ENCODE measurements at regions not wholly inside any gene's neighbourhood (a gene's known extent, or its start where the extent isn't known, plus 50 kb on each side); places are given as distances from the start of the nearest gene placed in this dataset.

DNA sequence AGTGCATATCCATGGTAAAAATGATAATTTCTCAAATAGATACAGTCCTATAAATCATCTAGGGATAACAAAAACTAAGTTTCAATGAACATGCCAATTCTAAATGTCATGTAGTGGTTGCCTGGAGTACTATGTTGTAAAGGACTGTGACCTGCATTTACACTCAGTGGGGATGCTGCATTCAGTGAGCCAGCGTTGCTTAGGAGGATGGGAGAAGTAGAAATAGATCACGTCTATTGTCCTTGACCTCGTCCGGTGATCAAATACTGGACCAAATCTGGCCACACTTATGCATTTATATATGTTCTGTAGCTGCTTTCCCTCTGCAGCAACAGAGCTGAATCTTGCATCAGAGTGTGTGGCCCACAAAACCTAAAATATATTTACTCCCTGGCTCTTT lies 139.0 kb upstream of the ETAA1 start:
- DNase-seq (ENCODE audit: low read depth in 4 of 4, low spot score in 2 of 4) = no peak

- DNase-seq (ENCODE audit: low read depth in 4 of 4, low spot score in 2 of 4) = no peak
These were observed 138.3 kb upstream of the ETAA1 start for GRCh38 chr2:67258831-67259230.

DNA sequence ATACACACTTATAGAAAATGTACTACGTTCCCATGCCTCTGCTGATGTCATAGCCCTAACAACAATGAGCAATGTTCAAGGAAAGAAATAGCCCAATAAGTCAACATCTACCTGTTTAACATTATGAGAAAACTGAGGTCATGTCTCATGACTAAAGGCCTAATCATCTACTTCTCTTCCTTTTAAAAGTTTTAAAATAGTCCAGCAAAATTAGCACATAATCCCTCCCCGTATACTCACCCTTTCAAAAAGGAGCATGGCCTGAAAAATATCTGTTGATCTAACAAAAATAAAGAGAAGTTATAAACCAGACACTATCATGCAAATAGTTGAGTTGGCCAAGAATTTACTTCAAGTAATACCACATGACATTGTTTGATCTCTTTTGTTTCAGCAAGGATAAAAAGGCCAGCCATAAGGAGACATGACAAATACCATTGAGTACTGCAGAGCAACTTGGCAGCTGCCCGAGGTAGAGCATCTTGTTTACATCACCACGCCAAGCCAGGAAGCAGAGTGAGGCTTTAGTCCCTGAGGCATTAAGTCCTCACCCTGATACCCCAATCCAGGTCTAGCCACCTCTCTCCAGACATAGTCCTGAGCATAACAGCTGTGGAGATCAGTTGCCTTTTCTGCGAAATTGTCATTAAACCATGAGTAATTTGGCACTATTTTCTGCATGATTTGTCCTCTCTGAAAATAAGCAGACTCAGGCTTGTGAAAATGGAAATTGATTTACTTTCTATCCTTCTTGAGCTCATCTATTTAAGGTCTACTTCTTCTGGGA lies 137.4 kb upstream of the ETAA1 start:
- DNase-seq (ENCODE audit: low read depth in 4 of 4, low spot score in 2 of 4) = no peak

GRCh38 chr2:67260343-67261277 lies 136.5 kb upstream of the ETAA1 start:
- no peak for DNase-seq (ENCODE audit: low read depth in 4 of 4, low spot score in 2 of 4)

DNA sequence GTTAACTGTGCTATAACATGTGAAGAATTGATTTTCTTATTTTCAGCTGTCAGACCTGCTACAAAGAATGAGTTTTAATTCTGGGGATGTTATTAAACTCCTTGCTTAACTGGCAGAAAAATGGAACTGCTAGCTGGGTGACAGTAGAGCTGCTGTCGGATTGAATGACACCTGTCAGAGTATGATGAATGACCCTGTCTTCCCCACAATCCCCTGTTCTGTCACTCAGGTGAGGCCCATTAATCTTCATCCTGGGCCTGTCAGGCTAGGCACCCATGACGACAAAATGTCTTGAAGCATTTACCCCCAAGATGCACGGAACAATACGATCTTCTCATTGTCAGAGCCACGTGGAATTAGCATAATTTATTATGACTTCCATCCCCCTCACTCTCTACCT lies 129.9 kb upstream of the ETAA1 start:
- DNase-seq (ENCODE audit: low read depth in 4 of 4, low spot score in 2 of 4) = no peak

- DNase-seq (ENCODE audit: low read depth in 4 of 4, low spot score in 2 of 4) = no peak
These were observed 128.3 kb upstream of the ETAA1 start for GRCh38 chr2:67268797-67269196.

GRCh38 chr2:67272195-67272594 lies 124.9 kb upstream of the ETAA1 start:
- no peak for DNase-seq (ENCODE audit: low read depth in 4 of 4, low spot score in 2 of 4)

GRCh38 chr2:67277450-67277849 lies 119.7 kb upstream of the ETAA1 start:
- DNase-seq (ENCODE audit: low read depth in 4 of 4, low spot score in 2 of 4) = no peak

GRCh38 chr2:67281101-67281500 lies 116.0 kb upstream of the ETAA1 start:
- no peak for DNase-seq (ENCODE audit: low read depth in 4 of 4, low spot score in 2 of 4)

DNA sequence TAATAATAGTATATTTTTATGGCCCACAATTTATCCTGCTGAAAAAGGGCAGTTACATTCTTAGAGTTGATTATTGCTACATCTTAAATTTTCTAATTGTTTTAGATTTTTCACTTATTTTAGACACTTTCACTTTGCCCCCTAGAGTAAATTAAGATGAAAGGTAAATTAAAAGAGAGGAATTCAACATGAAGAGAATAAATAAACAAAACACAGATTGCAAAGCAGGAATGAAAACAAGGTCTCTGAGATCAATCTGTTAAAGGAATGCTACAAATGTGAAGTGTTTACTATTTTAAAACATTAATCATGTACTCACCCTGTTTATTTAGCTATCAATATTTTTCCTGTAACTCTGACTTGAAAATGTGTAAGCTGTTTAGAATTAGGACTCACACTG lies 113.5 kb upstream of the ETAA1 start:
- peak in 3 of 4 donors; percentile 13 to 28 (median 15) for DNase-seq (ENCODE audit: low read depth in 4 of 4, low spot score in 2 of 4)

- no peak for DNase-seq (ENCODE audit: low read depth in 4 of 4, low spot score in 2 of 4)
These were observed 110.0 kb upstream of the ETAA1 start for GRCh38 chr2:67286981-67287759.

DNA sequence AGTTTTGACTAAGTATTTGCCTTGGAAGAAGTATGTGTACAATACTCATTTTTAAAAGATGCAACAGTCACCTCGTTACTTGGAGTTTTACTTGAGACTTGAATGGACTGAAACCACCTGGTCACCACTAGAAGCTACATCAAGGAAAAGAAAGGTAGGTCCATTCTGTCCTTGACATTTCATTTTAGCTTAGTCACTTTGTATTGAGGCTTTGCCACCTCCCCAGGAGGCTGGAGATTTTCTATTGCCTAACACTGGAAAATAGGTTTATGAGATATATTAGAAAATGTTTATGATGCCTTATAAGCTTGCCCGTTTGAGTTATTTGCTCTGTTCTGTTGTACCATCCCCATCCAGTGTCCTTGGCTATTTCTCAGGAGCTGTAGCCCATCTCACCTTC lies 107.9 kb upstream of the ETAA1 start:
- no peak for DNase-seq (ENCODE audit: low read depth in 4 of 4, low spot score in 2 of 4)

DNA sequence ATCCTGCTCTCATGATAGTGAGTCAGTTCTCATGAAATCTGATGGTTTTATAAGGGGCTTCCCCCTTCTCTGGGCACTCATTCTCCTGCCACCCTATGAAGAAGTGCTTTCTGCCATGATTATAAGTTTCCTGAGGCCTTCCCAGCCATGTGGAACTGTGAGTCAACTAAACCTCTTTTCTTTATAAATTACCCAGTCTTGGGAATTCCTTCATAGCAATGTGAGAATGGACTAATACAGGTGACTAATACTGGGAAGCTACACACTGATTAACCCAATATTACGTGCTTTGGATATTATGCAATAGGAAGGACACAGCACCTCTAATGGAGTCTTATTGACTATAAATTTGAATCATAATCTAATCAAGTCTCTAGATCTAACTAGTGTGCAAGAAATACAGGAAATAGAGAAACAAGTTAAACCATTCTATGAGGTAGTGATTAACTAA lies 107.2 kb upstream of the ETAA1 start:
- no peak for DNase-seq (ENCODE audit: low read depth in 4 of 4, low spot score in 2 of 4)

- DNase-seq (ENCODE audit: low read depth in 4 of 4, low spot score in 2 of 4) = no peak
These were observed 106.5 kb upstream of the ETAA1 start for GRCh38 chr2:67290451-67291290.

DNA sequence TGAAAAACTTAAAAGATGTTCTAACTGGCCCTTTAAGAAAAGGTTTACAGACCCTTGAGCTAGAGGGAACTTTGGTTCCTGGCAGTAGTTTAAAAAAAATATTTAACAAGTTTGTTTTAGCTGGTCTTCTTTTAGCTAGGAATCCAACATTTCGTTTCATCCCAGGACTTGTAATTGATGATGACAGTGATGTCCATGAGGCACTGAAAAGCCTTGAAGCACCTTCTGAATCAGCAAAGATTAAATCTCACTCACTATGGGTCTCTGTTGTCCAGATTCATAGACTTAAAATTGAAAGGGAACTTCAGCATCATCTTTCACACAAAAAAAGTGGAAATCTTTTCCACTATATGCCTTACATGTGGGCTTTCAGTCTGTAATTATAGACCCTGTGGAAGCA lies 102.9 kb upstream of the ETAA1 start:
- no peak for DNase-seq (ENCODE audit: low read depth in 4 of 4, low spot score in 2 of 4)

DNA sequence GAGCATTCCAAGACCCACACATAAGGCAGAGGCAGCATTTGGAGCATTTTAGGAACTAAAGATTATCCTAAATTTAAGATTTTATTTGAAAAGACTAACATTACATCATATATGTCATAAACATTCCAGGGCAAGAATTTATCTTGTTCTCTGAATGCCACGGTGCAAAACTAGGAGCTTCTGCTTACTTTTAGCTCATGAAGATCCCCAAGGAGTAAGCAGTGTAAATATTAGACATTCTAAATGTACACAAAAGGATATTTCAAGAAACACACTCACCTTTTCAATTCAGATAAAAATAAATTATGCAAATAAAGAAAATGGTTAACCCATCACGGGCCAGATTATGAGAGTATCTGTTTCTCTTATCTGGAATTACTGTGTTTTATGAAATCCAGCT lies 101.7 kb upstream of the ETAA1 start:
- DNase-seq (ENCODE audit: low read depth in 4 of 4, low spot score in 2 of 4) = no peak

- no peak for DNase-seq (ENCODE audit: low read depth in 4 of 4, low spot score in 2 of 4)
These were observed 101.3 kb upstream of the ETAA1 start for GRCh38 chr2:67295851-67296250.

DNA sequence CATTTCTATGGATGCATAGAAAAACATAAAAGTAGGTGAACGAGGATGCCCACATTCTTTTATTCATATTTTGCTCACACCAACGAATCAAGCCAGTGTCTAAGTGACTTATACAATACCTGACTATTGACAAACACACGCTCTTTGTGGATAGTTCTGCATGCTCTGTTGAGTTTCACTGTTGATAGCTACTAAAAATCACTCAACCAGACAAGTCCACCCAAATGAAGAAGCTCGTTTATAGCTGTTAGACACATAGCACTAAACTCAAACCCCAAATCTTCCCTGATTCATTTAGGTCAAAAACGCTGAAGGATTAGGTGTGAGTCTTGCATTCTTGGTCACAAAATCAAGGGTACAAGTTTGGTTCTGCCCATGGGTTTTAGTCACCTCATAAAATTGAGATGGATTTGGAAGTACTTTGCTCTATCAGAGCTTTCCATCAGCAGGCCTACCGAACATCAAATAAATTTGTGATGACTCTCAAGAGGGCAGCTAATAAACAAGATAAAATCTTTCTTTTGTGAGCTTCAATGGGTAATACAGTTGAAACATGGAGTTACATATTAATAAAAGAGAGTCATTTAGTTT lies 92.7 kb upstream of the ETAA1 start:
- no peak for DNase-seq (ENCODE audit: low read depth in 4 of 4, low spot score in 2 of 4)

GRCh38 chr2:67309281-67309680 lies 87.9 kb upstream of the ETAA1 start:
- no peak for DNase-seq (ENCODE audit: low read depth in 4 of 4, low spot score in 2 of 4)

DNA sequence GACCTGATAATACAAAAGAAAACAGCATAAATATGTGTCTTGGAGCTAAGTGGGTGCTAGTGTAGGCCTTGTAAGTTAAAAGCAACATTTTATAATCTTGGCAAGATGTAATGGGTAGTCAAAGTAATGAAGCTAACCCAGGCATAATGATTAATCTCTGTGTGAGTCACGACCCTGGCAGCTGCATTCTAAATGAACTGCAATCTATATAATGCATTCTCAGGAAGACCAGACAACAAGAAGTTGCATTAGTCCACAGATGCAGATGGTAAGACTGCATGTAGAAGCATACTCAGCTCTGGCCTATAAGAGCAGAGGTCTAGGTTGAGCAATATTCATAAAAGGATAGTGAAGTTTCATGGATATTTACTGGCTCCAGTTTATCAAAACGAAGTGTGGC lies 85.6 kb upstream of the ETAA1 start:
- no peak for DNase-seq (ENCODE audit: low read depth in 4 of 4, low spot score in 2 of 4)

All from left renal cortex interstitium (tissue), 4 donors.